Tibial nerve (tissue), 3 donors: ENCODE measurements at regions not wholly inside any gene's neighbourhood (a gene's known extent, or its start where the extent isn't known, plus 50 kb on each side); places are given as distances from the start of the nearest gene placed in this dataset.

ENCODE experiments used
- CTCF ChIP-seq, 5 experiments: fragments of 200-600 bp in 3 of 5; fragments of 450-650 bp in 2 of 5; sonication (generic) in 3 of 5; IDR thresholded peaks; one replicate each; pipeline ENCODE4 v1.5.1; 2016 to 2019; ENCODE audit warnings: antibody characterized with exemption in 5 of 5, mild to moderate bottlenecking in 3 of 5, moderate library complexity in 2 of 5
- POLR2A ChIP-seq, 2 donors: fragments of 450-650 bp; IDR thresholded peaks; one replicate each; pipeline ENCODE4 v1.6.1; 2017; ENCODE audit warnings: antibody characterized with exemption in 2 of 2, mild to moderate bottlenecking in 2 of 2, moderate library complexity in 2 of 2

GRCh38 chr6:95364016-95364604 is 213.2 kb upstream of the MANEA start:
- TF ChIP-seq POLR2A (IDR thresholded peaks at IDR 0.05) (no peak), CTCF (IDR thresholded peaks at IDR 0.05) (peak in 3 of 5 experiments; percentile 12 to 38 (median 22))
